HL-60 (cell line): ENCODE measurements at regions not wholly inside any gene's neighbourhood (a gene's known extent, or its start where the extent isn't known, plus 50 kb on each side); places are given as distances from the start of the nearest gene placed in this dataset.

Source experiments
- POLR2AphosphoS5 ChIP-seq: IDR thresholded peaks from 2 replicates; pipeline ENCODE4 v1.6.1; 2012; ENCODE audit warnings: low read depth
- TF ChIP-seq, protein P1 (sequence below): IDR thresholded peaks from one replicate; pipeline ENCODE4 v1.5.1; 2011; ENCODE audit warnings: low read length, control low read depth, inconsistent platforms; ENCODE audit not compliant: insufficient read depth
- TF ChIP-seq, protein P2 (sequence below): IDR thresholded peaks from 2 replicates; pipeline ENCODE4 v1.6.1; 2012; ENCODE audit warnings: low read depth; ENCODE audit not compliant: insufficient replicate concordance

DNA sequence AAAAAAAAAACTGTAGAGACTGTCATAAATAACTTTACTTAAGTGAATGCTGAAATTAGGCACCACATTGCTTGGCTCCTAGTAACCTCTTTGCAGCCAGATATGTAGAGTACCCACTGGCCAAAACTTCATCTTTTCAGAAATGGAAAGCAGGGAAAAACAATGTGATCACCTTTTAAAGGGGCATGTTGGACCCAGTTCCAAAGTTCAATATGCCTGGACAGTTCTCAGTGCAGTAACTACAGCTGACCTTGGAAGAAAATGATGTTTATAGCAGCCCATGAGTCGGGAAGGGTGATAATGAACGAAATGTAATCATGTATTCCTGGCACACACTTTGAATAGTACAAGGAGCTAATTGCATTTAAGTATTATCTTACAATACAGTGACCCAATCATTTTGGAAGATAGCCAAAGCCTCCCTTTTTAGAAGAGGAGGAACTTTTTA lies 93.6 kb upstream of the TAB2 start:
- TF ChIP-seq, protein P1, sequence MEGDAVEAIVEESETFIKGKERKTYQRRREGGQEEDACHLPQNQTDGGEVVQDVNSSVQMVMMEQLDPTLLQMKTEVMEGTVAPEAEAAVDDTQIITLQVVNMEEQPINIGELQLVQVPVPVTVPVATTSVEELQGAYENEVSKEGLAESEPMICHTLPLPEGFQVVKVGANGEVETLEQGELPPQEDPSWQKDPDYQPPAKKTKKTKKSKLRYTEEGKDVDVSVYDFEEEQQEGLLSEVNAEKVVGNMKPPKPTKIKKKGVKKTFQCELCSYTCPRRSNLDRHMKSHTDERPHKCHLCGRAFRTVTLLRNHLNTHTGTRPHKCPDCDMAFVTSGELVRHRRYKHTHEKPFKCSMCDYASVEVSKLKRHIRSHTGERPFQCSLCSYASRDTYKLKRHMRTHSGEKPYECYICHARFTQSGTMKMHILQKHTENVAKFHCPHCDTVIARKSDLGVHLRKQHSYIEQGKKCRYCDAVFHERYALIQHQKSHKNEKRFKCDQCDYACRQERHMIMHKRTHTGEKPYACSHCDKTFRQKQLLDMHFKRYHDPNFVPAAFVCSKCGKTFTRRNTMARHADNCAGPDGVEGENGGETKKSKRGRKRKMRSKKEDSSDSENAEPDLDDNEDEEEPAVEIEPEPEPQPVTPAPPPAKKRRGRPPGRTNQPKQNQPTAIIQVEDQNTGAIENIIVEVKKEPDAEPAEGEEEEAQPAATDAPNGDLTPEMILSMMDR, result no peak
- TF ChIP-seq POLR2AphosphoS5, result no peak
- TF ChIP-seq, protein P2, sequence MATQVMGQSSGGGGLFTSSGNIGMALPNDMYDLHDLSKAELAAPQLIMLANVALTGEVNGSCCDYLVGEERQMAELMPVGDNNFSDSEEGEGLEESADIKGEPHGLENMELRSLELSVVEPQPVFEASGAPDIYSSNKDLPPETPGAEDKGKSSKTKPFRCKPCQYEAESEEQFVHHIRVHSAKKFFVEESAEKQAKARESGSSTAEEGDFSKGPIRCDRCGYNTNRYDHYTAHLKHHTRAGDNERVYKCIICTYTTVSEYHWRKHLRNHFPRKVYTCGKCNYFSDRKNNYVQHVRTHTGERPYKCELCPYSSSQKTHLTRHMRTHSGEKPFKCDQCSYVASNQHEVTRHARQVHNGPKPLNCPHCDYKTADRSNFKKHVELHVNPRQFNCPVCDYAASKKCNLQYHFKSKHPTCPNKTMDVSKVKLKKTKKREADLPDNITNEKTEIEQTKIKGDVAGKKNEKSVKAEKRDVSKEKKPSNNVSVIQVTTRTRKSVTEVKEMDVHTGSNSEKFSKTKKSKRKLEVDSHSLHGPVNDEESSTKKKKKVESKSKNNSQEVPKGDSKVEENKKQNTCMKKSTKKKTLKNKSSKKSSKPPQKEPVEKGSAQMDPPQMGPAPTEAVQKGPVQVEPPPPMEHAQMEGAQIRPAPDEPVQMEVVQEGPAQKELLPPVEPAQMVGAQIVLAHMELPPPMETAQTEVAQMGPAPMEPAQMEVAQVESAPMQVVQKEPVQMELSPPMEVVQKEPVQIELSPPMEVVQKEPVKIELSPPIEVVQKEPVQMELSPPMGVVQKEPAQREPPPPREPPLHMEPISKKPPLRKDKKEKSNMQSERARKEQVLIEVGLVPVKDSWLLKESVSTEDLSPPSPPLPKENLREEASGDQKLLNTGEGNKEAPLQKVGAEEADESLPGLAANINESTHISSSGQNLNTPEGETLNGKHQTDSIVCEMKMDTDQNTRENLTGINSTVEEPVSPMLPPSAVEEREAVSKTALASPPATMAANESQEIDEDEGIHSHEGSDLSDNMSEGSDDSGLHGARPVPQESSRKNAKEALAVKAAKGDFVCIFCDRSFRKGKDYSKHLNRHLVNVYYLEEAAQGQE, result no peak
